Activated CD4-positive, alpha-beta T cell treated with anti-CD3 and anti-CD28 coated beads, Interleukin-2, amount 10 ng/mL, durations not matched to agents 24 days and 14 days (primary cell): ENCODE measurements at regions not wholly inside any gene's neighbourhood (a gene's known extent, or its start where the extent isn't known, plus 50 kb on each side); places are given as distances from the start of the nearest gene placed in this dataset.

Experiments
- DNase-seq: peaks from one replicate; pipeline ENCODE4 v3.0.0; 2022
- H3K27ac Mint-ChIP-seq: one replicate; pipeline ENCODE4 v1.8.0; 2022; ENCODE audit warnings: mild to moderate bottlenecking, mixed read lengths
- H3K27me3 Mint-ChIP-seq: one replicate; pipeline ENCODE4 v1.8.0; 2022; ENCODE audit warnings: mixed read lengths
- H3K36me3 Mint-ChIP-seq: one replicate; pipeline ENCODE4 v1.8.0; 2022; ENCODE audit warnings: low read depth, mild to moderate bottlenecking, mixed read lengths
- H3K4me1 Mint-ChIP-seq: one replicate; pipeline ENCODE4 v1.8.0; 2021; ENCODE audit warnings: mixed read lengths
- H3K4me3 Mint-ChIP-seq: one replicate; pipeline ENCODE4 v1.8.0; 2022; ENCODE audit warnings: mild to moderate bottlenecking, moderate library complexity, mixed read lengths
- H3K9me3 Mint-ChIP-seq: one replicate; pipeline ENCODE4 v1.8.0; 2021; ENCODE audit warnings: mixed read lengths
- intact Hi-C: fragments of 100-400 bp; cut with micrococcal nuclease; formaldehyde crosslinking; loops from one replicate; pipeline ENCODE4 v1.15.1; 2023

DNA sequence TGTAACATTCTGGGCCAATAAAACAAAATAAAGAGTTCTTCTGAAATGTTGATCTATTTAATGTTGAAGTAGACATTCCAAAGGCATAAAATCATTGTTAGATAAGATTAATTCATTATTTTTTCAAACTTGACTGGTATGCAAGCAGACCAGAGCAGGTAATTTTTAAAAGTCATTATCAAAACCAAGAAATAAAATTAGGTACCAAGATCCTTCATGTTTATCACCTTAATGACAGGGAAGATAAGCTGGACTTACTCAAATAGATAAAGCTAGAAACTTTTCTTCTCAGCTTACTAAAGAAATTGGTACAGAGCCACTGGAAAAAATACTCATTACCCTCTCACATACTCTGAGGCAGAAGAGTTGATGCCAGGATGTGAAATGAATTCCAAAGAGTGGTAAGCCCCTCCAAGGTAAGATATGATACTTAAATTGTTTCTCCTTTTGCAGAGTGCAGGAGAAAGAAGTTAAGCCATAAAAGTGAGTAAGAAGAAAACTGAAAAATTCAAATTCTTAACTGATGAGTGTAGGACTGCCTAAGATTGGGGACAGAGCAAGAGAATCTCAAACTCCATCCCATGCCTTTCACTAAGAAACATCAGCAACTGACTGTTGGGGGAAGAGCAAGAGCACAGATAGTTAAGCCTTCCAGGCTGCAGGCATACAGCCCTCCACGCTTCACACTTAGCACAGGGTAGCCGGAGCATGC, 111.9 kb downstream of the SLC41A2 start:
- Mint-ChIP-seq H3K4me1 (no peaks in the 10 kb centered on the region), H3K36me3 (peaks cover 5% of the 10 kb centered on the region), H3K27me3 (peaks cover 12% of the 10 kb centered on the region), H3K27ac (no peak overlapping the region), H3K4me3 (no peak overlapping the region), H3K9me3 (no peaks in the 10 kb centered on the region)
- no peak for DNase-seq
- intact Hi-C loops, result no loop called here

DNA sequence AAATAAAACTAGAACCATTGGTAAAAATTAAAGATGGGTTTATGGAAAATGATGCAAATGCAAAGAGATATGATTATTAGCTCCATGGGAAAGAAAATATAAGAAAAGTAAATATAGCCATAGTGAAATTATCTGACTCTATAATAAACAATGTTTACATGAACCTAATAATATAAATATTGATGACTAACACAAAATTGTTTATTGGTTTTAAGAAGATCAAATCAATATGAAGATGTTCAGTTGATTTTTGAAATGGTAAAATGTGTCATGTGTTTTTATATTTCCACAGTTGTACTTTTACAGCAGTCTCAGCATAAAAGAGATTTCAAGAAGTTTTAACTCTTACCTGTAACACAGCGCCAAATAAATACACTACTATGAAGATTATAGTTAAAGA, 114.0 kb downstream of the SLC41A2 start:
- Mint-ChIP-seq H3K9me3 (no peaks in the 10 kb centered on the region), H3K4me1 (no peaks in the 10 kb centered on the region), H3K36me3 (peaks cover 4% of the 10 kb centered on the region), H3K4me3 (no peak overlapping the region), H3K27ac (no peak overlapping the region), H3K27me3 (peaks cover 11% of the 10 kb centered on the region)
- DNase-seq, result no peak
- intact Hi-C loops, result no loop called here

DNA sequence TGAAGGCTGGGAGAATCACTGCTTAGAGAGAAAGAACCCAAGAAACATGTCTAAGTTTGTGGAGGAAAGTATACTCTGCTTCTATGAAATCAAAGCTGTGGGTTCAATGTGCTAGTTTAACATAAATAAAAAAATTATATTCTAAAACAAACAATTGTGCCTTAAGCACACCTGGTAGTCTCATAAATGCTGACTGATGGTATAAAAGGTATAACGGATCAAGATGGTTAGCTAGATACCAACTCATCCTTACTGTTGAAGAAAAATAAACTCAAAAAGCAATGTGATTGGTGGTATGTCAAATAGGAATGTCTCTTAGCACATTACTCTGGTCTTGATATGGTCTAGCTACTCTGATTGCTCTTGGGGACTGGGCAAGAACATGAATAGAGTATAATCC, 117.8 kb downstream of the SLC41A2 start:
- no peaks in the 10 kb centered on the region for H3K36me3 Mint-ChIP-seq
- H3K4me1 Mint-ChIP-seq, result no peaks in the 10 kb centered on the region
- no peak for DNase-seq
- no peak overlapping the region for H3K27ac Mint-ChIP-seq
- intact Hi-C loops, result no loop called here
- H3K9me3 Mint-ChIP-seq, result no peaks in the 10 kb centered on the region
- no peak overlapping the region for H3K4me3 Mint-ChIP-seq
- peaks cover 6% of the 10 kb centered on the region for H3K27me3 Mint-ChIP-seq

DNA sequence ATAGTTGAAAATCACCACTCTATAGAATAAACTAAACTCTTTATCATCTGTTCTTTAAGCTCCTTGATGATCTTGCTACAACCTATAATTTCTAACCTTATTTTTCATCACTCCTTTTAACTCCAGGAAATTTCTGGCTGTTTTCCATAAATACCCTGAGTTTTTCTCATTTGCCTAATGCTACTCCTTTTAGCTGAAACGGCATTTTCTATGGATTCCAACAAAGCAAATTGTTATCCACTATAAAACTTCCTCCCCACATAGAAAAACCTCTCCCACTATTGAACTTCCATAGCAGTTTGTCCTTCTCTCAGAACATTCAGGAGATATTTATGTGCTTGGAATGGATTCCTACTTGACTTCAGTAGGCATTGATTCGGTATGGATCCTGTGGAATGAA, 122.8 kb downstream of the SLC41A2 start:
- no peak for DNase-seq
- no peaks in the 10 kb centered on the region for H3K4me1 Mint-ChIP-seq
- peaks cover 2% of the 10 kb centered on the region for H3K27me3 Mint-ChIP-seq
- H3K36me3 Mint-ChIP-seq, result peaks cover 1% of the 10 kb centered on the region
- no peak overlapping the region for H3K27ac Mint-ChIP-seq
- intact Hi-C loops, result no loop called here
- no peak overlapping the region for H3K4me3 Mint-ChIP-seq
- H3K9me3 Mint-ChIP-seq, result no peaks in the 10 kb centered on the region

DNA sequence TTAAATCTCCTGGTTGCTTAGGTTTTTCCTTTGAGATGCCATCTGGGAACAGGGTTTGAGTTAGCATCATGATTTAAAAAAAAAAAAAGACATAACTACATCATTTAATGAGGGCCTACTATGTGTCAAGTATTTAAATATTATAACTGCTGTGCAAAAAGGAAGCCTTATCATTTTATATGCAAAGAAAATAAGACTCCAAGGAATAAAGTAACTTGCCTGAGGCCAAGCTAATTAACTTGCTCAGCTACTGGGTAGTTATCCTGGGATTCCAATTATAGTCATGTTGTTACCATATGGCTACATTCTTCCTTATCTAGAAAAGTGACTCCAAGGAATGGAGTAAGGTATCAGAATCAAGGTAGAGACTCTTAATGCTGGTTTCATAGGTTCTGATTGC, 123.5 kb downstream of the SLC41A2 start:
- DNase-seq, result no peak
- H3K9me3 Mint-ChIP-seq, result no peaks in the 10 kb centered on the region
- no peak overlapping the region for H3K4me3 Mint-ChIP-seq
- H3K27ac Mint-ChIP-seq, result no peak overlapping the region
- intact Hi-C loops, result no loop called here
- peaks cover 1% of the 10 kb centered on the region for H3K36me3 Mint-ChIP-seq
- peaks cover 2% of the 10 kb centered on the region for H3K27me3 Mint-ChIP-seq
- no peaks in the 10 kb centered on the region for H3K4me1 Mint-ChIP-seq

DNA sequence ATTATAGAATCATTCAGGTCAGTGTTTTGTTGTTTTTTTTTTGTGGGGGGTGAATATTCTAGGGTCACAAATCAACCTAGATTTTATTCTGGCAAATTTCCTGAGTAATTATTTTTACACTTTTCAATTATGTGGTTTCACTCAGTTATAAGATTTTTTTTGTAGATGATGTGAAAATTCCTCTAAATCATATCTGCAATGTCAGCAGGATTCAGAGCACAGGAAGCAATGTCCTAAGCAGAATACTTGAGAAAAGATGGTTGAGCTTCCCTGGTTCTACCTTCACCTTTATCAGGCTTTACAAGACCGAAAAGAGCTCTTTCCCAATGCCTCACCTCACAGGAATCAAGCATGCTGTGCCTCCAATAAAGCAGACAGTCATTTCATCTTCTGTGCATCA, 124.3 kb downstream of the SLC41A2 start:
- DNase-seq, result no peak
- H3K36me3 Mint-ChIP-seq, result peaks cover 1% of the 10 kb centered on the region
- peaks cover 2% of the 10 kb centered on the region for H3K27me3 Mint-ChIP-seq
- H3K9me3 Mint-ChIP-seq, result no peaks in the 10 kb centered on the region
- H3K27ac Mint-ChIP-seq, result no peak overlapping the region
- intact Hi-C loops, result no loop called here
- H3K4me3 Mint-ChIP-seq, result no peak overlapping the region
- no peaks in the 10 kb centered on the region for H3K4me1 Mint-ChIP-seq

DNA sequence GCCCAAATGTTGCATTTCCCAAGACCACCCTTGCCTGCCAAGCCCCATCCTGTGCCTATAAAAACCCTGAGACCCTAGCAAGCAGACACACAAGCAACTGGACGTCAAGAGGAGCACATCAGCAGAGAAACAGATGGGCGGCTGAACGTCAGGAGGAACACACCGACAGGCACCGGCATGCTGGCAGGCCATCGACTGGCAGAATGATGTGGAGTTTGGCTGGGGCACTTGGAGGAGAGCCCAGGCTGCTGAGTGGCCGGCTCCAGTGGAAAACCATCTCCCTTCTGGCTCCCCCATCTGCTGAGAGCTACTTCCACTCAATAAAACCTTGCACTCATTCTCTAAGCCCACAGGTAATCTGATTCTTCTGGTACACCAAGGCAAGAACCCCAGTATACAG, 130.1 kb downstream of the SLC41A2 start:
- no peaks in the 10 kb centered on the region for H3K4me1 Mint-ChIP-seq
- no peak for DNase-seq
- peaks cover 2% of the 10 kb centered on the region for H3K27me3 Mint-ChIP-seq
- H3K9me3 Mint-ChIP-seq, result peaks cover 10% of the 10 kb centered on the region
- H3K36me3 Mint-ChIP-seq, result peaks cover 7% of the 10 kb centered on the region
- intact Hi-C loops, result no loop called here
- no peak overlapping the region for H3K4me3 Mint-ChIP-seq
- H3K27ac Mint-ChIP-seq, result no peak overlapping the region

DNA sequence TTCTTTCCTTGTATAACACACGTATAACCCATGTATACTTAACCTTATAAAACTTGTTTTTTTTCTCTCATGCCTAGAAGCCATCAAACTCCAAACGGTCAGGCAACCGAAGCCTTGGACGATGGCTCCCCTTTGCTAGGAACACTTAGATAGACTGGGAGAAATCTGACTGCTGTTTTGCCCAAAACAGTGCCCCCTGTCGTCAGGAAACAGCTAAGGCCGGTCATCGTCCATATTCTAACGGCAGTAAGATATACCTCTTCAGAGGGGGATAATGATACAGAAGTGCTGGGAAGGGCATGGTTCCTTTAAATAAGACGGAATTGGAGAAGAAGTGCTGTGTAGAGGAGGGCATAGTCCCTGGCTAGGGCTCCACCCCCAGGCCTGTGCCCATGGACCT, 130.5 kb downstream of the SLC41A2 start:
- intact Hi-C loops, result no loop called here
- Mint-ChIP-seq H3K4me3 (no peak overlapping the region), H3K36me3 (peaks cover 5% of the 10 kb centered on the region), H3K9me3 (peaks cover 10% of the 10 kb centered on the region), H3K27ac (no peak overlapping the region), H3K4me1 (peaks cover 3% of the 10 kb centered on the region), H3K27me3 (no peaks in the 10 kb centered on the region)
- DNase-seq, result no peak

DNA sequence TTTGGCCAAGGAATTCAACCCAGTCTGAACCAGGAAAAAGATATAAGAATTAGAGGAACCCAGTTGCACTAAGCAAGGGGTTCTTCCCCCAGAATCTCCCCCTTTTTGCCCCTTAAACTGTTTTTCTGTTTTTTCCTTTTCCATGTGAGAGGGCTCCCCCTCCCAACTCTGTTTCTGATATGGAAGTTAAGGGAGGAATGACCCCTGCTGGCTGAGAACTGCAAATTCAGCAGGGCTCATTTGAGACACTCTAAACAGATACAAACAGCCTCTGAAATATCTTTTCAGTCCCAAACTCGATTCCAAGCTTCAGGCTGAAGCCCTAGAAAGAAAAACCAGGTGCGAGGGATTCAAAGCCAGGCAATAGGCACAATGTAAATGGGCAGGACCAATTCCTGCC, 132.7 kb downstream of the SLC41A2 start:
- H3K36me3 Mint-ChIP-seq, result peaks cover 5% of the 10 kb centered on the region
- intact Hi-C loops, result loop anchor here (1.0 kb wide), 1 partner anchor 444 kb away; no protein-coding TSS in a partner anchor
- H3K4me1 Mint-ChIP-seq, result peaks cover 4% of the 10 kb centered on the region
- no peak for DNase-seq
- no peaks in the 10 kb centered on the region for H3K27me3 Mint-ChIP-seq
- H3K9me3 Mint-ChIP-seq, result peaks cover 10% of the 10 kb centered on the region
- no peak overlapping the region for H3K27ac Mint-ChIP-seq
- H3K4me3 Mint-ChIP-seq, result no peak overlapping the region

DNA sequence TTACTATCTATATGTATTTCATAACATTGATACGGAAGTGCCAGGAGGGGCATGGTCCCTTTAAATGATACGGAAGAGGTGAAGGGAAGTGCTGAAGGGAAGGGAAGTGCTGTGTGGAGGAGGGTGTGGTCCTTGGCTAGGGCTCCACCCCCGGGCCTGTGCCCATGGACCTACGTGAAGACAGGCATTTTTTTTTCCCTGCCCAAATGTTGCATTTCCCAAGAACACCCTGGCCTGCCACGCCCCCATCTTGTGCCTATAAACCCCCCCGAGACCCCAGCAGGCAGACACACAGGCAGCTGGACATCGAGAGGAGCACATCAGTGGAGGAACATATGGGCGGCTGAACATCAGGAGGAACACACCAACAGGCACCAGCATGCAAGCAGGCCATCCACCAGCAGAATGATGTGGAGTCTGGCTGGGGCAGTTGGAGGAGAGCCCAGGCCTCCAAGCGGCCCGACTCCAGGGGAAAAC, 134.1 kb downstream of the SLC41A2 start:
- DNase-seq, result no peak
- peaks cover 5% of the 10 kb centered on the region for H3K36me3 Mint-ChIP-seq
- intact Hi-C loops, result no loop called here
- no peak overlapping the region for H3K4me3 Mint-ChIP-seq
- no peak overlapping the region for H3K27ac Mint-ChIP-seq
- H3K9me3 Mint-ChIP-seq, result peaks cover 10% of the 10 kb centered on the region
- H3K27me3 Mint-ChIP-seq, result no peaks in the 10 kb centered on the region
- H3K4me1 Mint-ChIP-seq, result peaks cover 4% of the 10 kb centered on the region

DNA sequence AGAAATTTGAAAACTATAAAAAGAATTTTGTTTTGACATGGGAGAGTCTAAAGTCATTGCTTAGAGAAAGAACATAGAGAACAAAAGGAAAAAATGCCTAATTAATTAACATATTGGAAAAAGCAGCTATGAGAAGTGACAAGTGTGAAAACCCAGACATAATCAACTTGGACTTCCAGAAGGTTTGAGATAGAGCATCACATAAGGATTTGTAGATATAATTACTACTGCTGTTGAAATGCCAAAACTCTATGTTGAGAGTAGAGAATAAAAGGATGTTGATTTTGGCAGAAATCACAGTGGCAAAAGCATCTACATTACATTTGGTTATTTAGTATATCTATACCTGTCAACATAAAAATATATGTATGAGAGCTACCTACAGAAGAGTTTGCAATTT, 135.1 kb downstream of the SLC41A2 start:
- H3K4me3 Mint-ChIP-seq, result no peak overlapping the region
- H3K27ac Mint-ChIP-seq, result no peak overlapping the region
- intact Hi-C loops, result no loop called here
- no peaks in the 10 kb centered on the region for H3K27me3 Mint-ChIP-seq
- no peak for DNase-seq
- peaks cover 10% of the 10 kb centered on the region for H3K9me3 Mint-ChIP-seq
- peaks cover 5% of the 10 kb centered on the region for H3K36me3 Mint-ChIP-seq
- H3K4me1 Mint-ChIP-seq, result peaks cover 4% of the 10 kb centered on the region

DNA sequence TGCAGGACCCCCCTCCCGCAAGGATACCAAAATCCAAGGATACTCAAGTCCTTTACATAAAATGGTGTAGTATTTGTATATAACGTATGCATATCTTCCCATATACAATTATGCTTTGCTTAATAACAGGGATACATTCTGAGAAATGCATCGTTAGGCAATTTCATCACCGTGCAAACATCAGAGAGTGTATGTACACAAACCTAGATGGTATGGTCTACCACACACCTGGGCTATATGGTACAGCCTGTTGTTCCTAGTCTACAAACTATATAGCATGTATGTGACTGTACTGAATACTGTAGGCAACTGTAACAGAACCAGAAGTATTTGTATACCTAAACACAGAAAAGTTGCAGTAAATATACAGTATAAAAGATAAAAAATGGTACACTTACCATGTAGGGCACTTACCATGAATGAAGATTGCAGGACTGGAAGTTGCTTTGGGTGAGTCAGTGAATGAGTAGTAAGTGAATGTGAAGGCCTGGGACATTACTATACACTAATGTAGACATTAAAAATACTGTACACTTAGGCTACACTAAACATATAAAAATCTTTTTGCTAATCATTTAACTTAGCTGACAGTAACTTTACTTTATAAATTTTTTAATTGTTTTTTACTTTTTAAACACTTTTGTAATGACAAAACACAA, 141.1 kb downstream of the SLC41A2 start:
- Mint-ChIP-seq H3K4me1 (no peaks in the 10 kb centered on the region), H3K9me3 (no peaks in the 10 kb centered on the region), H3K4me3 (no peak overlapping the region), H3K27ac (no peak overlapping the region), H3K36me3 (peaks cover 3% of the 10 kb centered on the region), H3K27me3 (peaks cover 3% of the 10 kb centered on the region)
- no peak for DNase-seq
- intact Hi-C loops, result no loop called here

DNA sequence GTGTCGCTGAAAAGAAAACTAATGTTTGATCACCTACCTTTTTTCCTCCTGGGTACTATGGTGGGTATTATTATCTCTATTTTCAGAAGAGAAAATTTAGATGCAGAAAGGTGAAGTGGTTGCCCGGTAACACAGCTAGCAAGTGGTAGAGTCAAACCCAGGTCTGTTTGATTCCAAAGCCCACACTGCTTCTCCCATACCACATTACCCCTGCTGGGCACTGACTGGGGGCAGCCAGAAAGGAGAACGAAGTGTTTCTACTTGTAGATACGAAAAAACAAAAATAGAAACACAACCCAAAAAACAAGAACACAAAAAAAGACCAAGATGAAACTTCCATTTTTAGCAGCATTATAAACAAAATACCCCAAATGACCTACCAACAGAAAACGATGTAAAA, 142.2 kb downstream of the SLC41A2 start:
- H3K4me3 Mint-ChIP-seq, result no peak overlapping the region
- H3K36me3 Mint-ChIP-seq, result peaks cover 3% of the 10 kb centered on the region
- H3K4me1 Mint-ChIP-seq, result no peaks in the 10 kb centered on the region
- intact Hi-C loops, result no loop called here
- DNase-seq, result no peak
- H3K9me3 Mint-ChIP-seq, result no peaks in the 10 kb centered on the region
- no peak overlapping the region for H3K27ac Mint-ChIP-seq
- peaks cover 3% of the 10 kb centered on the region for H3K27me3 Mint-ChIP-seq

DNA sequence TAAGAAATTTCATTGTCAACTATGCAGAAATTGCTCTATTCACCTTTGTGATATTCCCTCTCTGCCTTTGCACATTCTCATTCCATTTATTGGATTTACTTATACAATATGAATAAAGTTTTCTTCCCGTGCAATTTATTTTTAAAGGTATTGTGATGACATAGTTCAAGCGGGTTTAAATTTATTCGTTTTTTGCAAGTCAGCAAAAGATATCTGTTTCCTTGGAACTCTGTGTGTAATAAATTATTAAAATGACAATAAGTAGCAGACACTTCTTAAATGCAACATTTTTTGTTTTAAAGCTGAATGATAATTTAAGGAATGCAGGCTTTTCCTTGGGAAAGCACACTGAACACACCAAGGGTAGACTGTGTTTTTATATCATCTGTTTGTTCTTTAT, 143.1 kb downstream of the SLC41A2 start:
- Mint-ChIP-seq H3K9me3 (no peaks in the 10 kb centered on the region), H3K36me3 (peaks cover 3% of the 10 kb centered on the region), H3K4me3 (no peak overlapping the region), H3K27ac (no peak overlapping the region), H3K4me1 (no peaks in the 10 kb centered on the region), H3K27me3 (peaks cover 3% of the 10 kb centered on the region)
- no peak for DNase-seq
- intact Hi-C loops, result no loop called here
